Fibroblast of lung (primary cell): ENCODE measurements at regions not wholly inside any gene's neighbourhood (a gene's known extent, or its start where the extent isn't known, plus 50 kb on each side); places are given as distances from the start of the nearest gene placed in this dataset.

Experiments
- DNase-seq, 2 donors: peaks; one replicate each; pipeline versions ENCODE4 v3.0.0 to v3.0.0-alpha.2; 2010; ENCODE audit warnings: low read depth in 2 of 2
- H2AFZ ChIP-seq: 2 replicates; pipeline ENCODE4 v1.5.1; 2012; ENCODE audit warnings: low read length, control low read depth, inconsistent platforms
- H3K27ac ChIP-seq: 2 replicates; pipeline ENCODE4 v1.5.1; 2011; ENCODE audit warnings: low read length, control low read depth; ENCODE audit not compliant: insufficient read depth
- H3K27me3 ChIP-seq: 2 replicates; pipeline ENCODE4 v1.5.1; 2011; ENCODE audit warnings: mild to moderate bottlenecking, low read length; ENCODE audit not compliant: control insufficient read depth, insufficient read depth
- H3K36me3 ChIP-seq: 2 replicates; pipeline ENCODE4 v1.5.1; 2011; ENCODE audit warnings: low read length; ENCODE audit not compliant: control insufficient read depth, insufficient read depth
- H3K4me1 ChIP-seq: 2 replicates; pipeline ENCODE4 v1.5.1; 2011; ENCODE audit warnings: low read length; ENCODE audit not compliant: control insufficient read depth, insufficient read depth; ENCODE audit errors: extremely low read depth
- H3K4me2 ChIP-seq: 2 replicates; pipeline ENCODE4 v1.5.1; 2011; ENCODE audit warnings: low read length, control low read depth; ENCODE audit not compliant: insufficient read depth; ENCODE audit errors: extremely low read depth
- H3K4me3 ChIP-seq, 4 experiments: fragments of 200-600 bp in 1 of 4; sonication (generic) in 1 of 4; replicated peaks in 1 of 4; 2 replicates each; pipeline ENCODE4 v1.5.1; 2011 to 2016; ENCODE audit warnings: low read length in 4 of 4, low read depth in 3 of 4, mild to moderate bottlenecking in 3 of 4, control low read depth in 2 of 4, inconsistent platforms in 1 of 4, mixed read lengths in 1 of 4; ENCODE audit not compliant: insufficient read depth in 1 of 4; ENCODE audit errors: control extremely low read depth in 1 of 4
- H3K79me2 ChIP-seq: 2 replicates; pipeline ENCODE4 v1.5.1; 2012; ENCODE audit warnings: mild to moderate bottlenecking, low read length, inconsistent platforms; ENCODE audit not compliant: control insufficient read depth, insufficient read depth
- H3K9ac ChIP-seq: 2 replicates; pipeline ENCODE4 v1.5.1; 2011; ENCODE audit warnings: mild to moderate bottlenecking, low read length, control low read depth; ENCODE audit not compliant: insufficient read depth
- H3K9me3 ChIP-seq: 2 replicates; pipeline ENCODE4 v1.5.1; 2012; ENCODE audit warnings: low read depth, low read length; ENCODE audit not compliant: control insufficient read depth, insufficient read depth
- H4K20me1 ChIP-seq: 2 replicates; pipeline ENCODE4 v1.5.1; 2011; ENCODE audit warnings: low read length; ENCODE audit not compliant: control insufficient read depth, insufficient read depth; ENCODE audit errors: extremely low read depth
- EZH2 ChIP-seq: IDR thresholded peaks from 2 replicates; pipeline ENCODE4 v1.5.1; 2012; ENCODE audit warnings: low read length, control low read depth, mild to moderate bottlenecking; ENCODE audit errors: missing control alignments
- TF ChIP-seq, protein P1 (sequence below), 2 donors: IDR thresholded peaks in 1 of 2; conservative IDR thresholded peaks in 1 of 2; 1 replicate in 1 of 2; 2 replicates in 1 of 2; pipeline ENCODE4 v1.5.1; 2011 to 2012; ENCODE audit warnings: low read length in 2 of 2, control low read depth in 1 of 2, inconsistent platforms in 1 of 2, low read depth in 1 of 2, mild to moderate bottlenecking in 1 of 2

DNA sequence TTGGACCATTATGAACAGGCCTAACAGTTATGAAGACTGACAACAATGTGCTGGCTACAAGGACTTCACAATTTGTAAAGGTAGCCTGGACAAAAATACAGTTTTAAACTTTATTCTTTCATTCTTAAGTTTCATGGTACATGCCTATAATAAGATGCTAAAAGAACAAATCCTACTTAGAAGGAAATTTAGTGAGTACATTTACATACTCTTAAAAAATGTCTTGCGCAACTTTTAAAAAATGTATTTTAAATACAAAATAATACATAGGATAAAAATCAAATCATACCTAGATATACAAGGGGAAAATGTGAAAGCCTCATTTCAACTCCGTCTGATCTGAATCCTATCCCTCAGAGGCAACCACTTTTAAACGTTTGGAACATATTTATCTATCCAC, 200.7 kb upstream of the SPIN4 start:
- no peaks in the 10 kb centered on the region for H3K9me3 ChIP-seq
- no peak overlapping the region for H3K4me3 ChIP-seq
- H3K36me3 ChIP-seq = no peaks in the 10 kb centered on the region
- no peaks in the 10 kb centered on the region for H3K27me3 ChIP-seq
- no peaks in the 10 kb centered on the region for H3K79me2 ChIP-seq
- H3K4me1 ChIP-seq = no peaks in the 10 kb centered on the region
- no peak for DNase-seq
- no peaks in the 10 kb centered on the region for H4K20me1 ChIP-seq
- TF ChIP-seq EZH2 = no peak
- TF ChIP-seq, protein P1, sequence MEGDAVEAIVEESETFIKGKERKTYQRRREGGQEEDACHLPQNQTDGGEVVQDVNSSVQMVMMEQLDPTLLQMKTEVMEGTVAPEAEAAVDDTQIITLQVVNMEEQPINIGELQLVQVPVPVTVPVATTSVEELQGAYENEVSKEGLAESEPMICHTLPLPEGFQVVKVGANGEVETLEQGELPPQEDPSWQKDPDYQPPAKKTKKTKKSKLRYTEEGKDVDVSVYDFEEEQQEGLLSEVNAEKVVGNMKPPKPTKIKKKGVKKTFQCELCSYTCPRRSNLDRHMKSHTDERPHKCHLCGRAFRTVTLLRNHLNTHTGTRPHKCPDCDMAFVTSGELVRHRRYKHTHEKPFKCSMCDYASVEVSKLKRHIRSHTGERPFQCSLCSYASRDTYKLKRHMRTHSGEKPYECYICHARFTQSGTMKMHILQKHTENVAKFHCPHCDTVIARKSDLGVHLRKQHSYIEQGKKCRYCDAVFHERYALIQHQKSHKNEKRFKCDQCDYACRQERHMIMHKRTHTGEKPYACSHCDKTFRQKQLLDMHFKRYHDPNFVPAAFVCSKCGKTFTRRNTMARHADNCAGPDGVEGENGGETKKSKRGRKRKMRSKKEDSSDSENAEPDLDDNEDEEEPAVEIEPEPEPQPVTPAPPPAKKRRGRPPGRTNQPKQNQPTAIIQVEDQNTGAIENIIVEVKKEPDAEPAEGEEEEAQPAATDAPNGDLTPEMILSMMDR (conservative IDR thresholded peaks at IDR 0.05 in 1 of 2, IDR thresholded peaks at IDR 0.05 in 1 of 2; ENCODE audit: low read depth in 1 of 2, low read length in 2 of 2) = no peak
- H3K27ac ChIP-seq = no peak overlapping the region
- H2AFZ ChIP-seq = no peak overlapping the region
- no peak overlapping the region for H3K4me2 ChIP-seq
- no peak overlapping the region for H3K9ac ChIP-seq

DNA sequence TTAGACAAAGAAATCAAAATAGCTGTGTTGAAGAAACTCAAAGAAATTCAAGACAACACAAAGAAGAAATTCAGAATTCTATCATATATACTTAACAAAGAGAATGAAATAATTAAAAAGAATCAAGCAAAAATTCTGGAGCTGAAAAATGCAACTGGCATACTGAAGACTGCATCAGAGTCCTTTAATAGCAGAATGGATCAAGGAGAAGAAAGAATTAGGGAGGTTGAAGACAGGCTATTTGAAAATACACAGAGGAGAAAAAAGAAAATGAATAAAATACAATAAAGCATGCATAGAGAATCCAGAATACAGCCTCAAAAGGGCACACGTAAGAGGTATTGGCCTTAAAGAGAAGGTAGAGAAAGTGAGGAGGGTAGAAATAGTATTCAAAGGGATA, 179.5 kb upstream of the SPIN4 start:
- Histone ChIP-seq H2AFZ (no peak overlapping the region), H3K9me3 (no peaks in the 10 kb centered on the region), H3K9ac (no peak overlapping the region), H3K4me1 (no peaks in the 10 kb centered on the region), H3K4me3 (no peak overlapping the region), H3K4me2 (no peak overlapping the region), H4K20me1 (no peaks in the 10 kb centered on the region), H3K36me3 (no peaks in the 10 kb centered on the region), H3K79me2 (no peaks in the 10 kb centered on the region), H3K27ac (no peak overlapping the region), H3K27me3 (no peaks in the 10 kb centered on the region)
- DNase-seq = no peak
- TF ChIP-seq, protein P1 (conservative IDR thresholded peaks at IDR 0.05 in 1 of 2, IDR thresholded peaks at IDR 0.05 in 1 of 2; ENCODE audit: low read depth in 1 of 2, low read length in 2 of 2) = no peak
- no peak for TF ChIP-seq EZH2

DNA sequence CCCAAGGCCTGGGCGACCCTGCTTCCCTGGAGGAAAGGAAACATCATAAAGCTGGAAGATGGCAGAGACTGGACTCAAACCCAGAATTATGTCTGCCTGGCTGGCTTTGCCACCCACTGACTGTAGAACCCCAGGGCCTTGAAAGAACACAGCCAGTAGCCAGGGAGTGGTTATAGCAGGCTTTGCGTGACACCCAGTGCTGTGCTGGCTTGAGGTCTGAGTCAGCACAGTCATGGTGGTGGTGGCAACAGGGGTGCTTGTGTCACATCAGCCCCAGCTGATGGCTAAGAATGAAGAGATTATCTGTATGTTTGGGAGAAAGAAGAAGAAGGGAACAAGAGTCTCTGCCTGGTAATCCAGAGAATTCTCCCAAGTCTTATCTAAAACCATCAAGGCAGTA, 178.8 kb upstream of the SPIN4 start:
- H3K9ac ChIP-seq = no peak overlapping the region
- no peak overlapping the region for H3K27ac ChIP-seq
- TF ChIP-seq, protein P1 (conservative IDR thresholded peaks at IDR 0.05 in 1 of 2, IDR thresholded peaks at IDR 0.05 in 1 of 2; ENCODE audit: low read depth in 1 of 2, low read length in 2 of 2) = no peak
- no peak for TF ChIP-seq EZH2
- no peaks in the 10 kb centered on the region for H3K79me2 ChIP-seq
- H3K9me3 ChIP-seq = no peaks in the 10 kb centered on the region
- H3K4me3 ChIP-seq = no peak overlapping the region
- no peaks in the 10 kb centered on the region for H3K36me3 ChIP-seq
- H3K4me2 ChIP-seq = no peak overlapping the region
- no peaks in the 10 kb centered on the region for H3K27me3 ChIP-seq
- no peaks in the 10 kb centered on the region for H3K4me1 ChIP-seq
- no peak overlapping the region for H2AFZ ChIP-seq
- no peaks in the 10 kb centered on the region for H4K20me1 ChIP-seq
- DNase-seq = no peak
